ENCODE measurements at regions not wholly inside any gene's neighbourhood (a gene's known extent, or its start where the extent isn't known, plus 50 kb on each side); places are given as distances from the start of the nearest gene placed in this dataset.

GRCh38 chr12:60981473-60981872 is 1278.7 kb upstream of the USP15 start:
- no peak for DNase-seq

GRCh38 chr12:60992087-60992486 is 1268.1 kb upstream of the USP15 start:
- DNase-seq: no peak
- Histone ChIP-seq H3K9me3 (ENCODE audit: severe bottlenecking) (no peaks in the 10 kb centered on the region), H3K27ac (no peak overlapping the region), H3K27me3 (ENCODE audit: insufficient read depth, low read depth, severe bottlenecking) (no peaks in the 10 kb centered on the region), H3K4me3 (ENCODE audit: low read depth, low read length) (no peak overlapping the region), H3K36me3 (no peaks in the 10 kb centered on the region)
- no peak for TF ChIP-seq CTCF (IDR thresholded peaks at IDR 0.05; ENCODE audit: low read depth, low read length)

More at GRCh38 chr12:60981473-60981872, 1278.7 kb upstream of the USP15 start:
- Histone ChIP-seq H3K27ac (no peak overlapping the region), H3K9me3 (ENCODE audit: severe bottlenecking) (no peaks in the 10 kb centered on the region), H3K4me3 (ENCODE audit: low read depth, low read length) (no peak overlapping the region), H3K36me3 (no peaks in the 10 kb centered on the region), H3K27me3 (ENCODE audit: insufficient read depth, low read depth, severe bottlenecking) (no peaks in the 10 kb centered on the region)
- no peak for TF ChIP-seq CTCF (IDR thresholded peaks at IDR 0.05; ENCODE audit: low read depth, low read length)

- no peaks in the 10 kb centered on the region for H3K36me3 ChIP-seq
- no peak for DNase-seq
- TF ChIP-seq CTCF (IDR thresholded peaks at IDR 0.05; ENCODE audit: low read depth, low read length): no peak
- H3K27ac ChIP-seq: no peak overlapping the region
- no peaks in the 10 kb centered on the region for H3K9me3 ChIP-seq (ENCODE audit: severe bottlenecking)
- no peak overlapping the region for H3K4me3 ChIP-seq (ENCODE audit: low read depth, low read length)
- H3K27me3 ChIP-seq (ENCODE audit: insufficient read depth, low read depth, severe bottlenecking): no peaks in the 10 kb centered on the region
Observed at GRCh38 chr12:60995256-60995825, 1264.9 kb upstream of the USP15 start.

GRCh38 chr12:60997869-60998378 is 1262.3 kb upstream of the USP15 start:
- DNase-seq: no peak
- H3K36me3 ChIP-seq: no peaks in the 10 kb centered on the region
- H3K27me3 ChIP-seq (ENCODE audit: insufficient read depth, low read depth, severe bottlenecking): no peaks in the 10 kb centered on the region
- no peaks in the 10 kb centered on the region for H3K9me3 ChIP-seq (ENCODE audit: severe bottlenecking)
- no peak overlapping the region for H3K4me3 ChIP-seq (ENCODE audit: low read depth, low read length)
- H3K27ac ChIP-seq: no peak overlapping the region
- no peak for TF ChIP-seq CTCF (IDR thresholded peaks at IDR 0.05; ENCODE audit: low read depth, low read length)

GRCh38 chr12:61009192-61009591 is 1251.0 kb upstream of the USP15 start:
- Histone ChIP-seq H3K4me3 (ENCODE audit: low read depth, low read length) (no peak overlapping the region), H3K27me3 (ENCODE audit: insufficient read depth, low read depth, severe bottlenecking) (no peaks in the 10 kb centered on the region), H3K9me3 (ENCODE audit: severe bottlenecking) (no peaks in the 10 kb centered on the region), H3K36me3 (no peaks in the 10 kb centered on the region), H3K27ac (no peak overlapping the region)
- TF ChIP-seq CTCF (IDR thresholded peaks at IDR 0.05; ENCODE audit: low read depth, low read length): no peak
- no peak for DNase-seq

Data from WERI-Rb-1 (cell line).